IMR-90 (cell line): ENCODE measurements at regions not wholly inside any gene's neighbourhood (a gene's known extent, or its start where the extent isn't known, plus 50 kb on each side); places are given as distances from the start of the nearest gene placed in this dataset.

Source experiments
- ATAC-seq: fragments of 200-7000 bp; cut with Tn5 transposase; 2 replicates; pipeline ENCODE4 v1.9.1; 2020; ENCODE audit warnings: low read depth, mild to moderate bottlenecking, moderate library complexity
- BruUV-seq: library from RNA; stranded (reverse); fragments of 400-500 nt; replicated peaks from 2 replicates; lab custom pipeline; 2021; lab: Mats Ljungman, UMichigan
- CTCF ChIA-PET: fragments of 300-600 bp; formaldehyde crosslinking; extraction: SDS; loops from one replicate; lab custom pipeline; 2021; ENCODE audit warnings: antibody characterized with exemption; lab: Yijun Ruan, JAX
- POLR2A ChIA-PET: fragments of 300-600 bp; sonication (Branson Sonifier 250); formaldehyde crosslinking; loops from one replicate; lab custom pipeline; 2022; ENCODE audit warnings: antibody characterized with exemption; ENCODE audit not compliant: unreplicated experiment; lab: Charles Lee
- DNase-seq: peaks from one replicate; pipeline ENCODE4 v3.0.0; 2013
- H2AFZ ChIP-seq: replicated peaks from 2 replicates; pipeline ENCODE3; 2013; ENCODE audit warnings: low read length, mild to moderate bottlenecking; ENCODE audit not compliant: poor library complexity
- H2AK5ac ChIP-seq: 2 replicates; pipeline ENCODE4 v1.6.1; 2013; ENCODE audit warnings: low read depth, low read length, inconsistent platforms
- H2AK9ac ChIP-seq: replicated peaks from 2 replicates; pipeline ENCODE3; 2013; ENCODE audit warnings: mild to moderate bottlenecking, low read depth, low read length, moderate library complexity; ENCODE audit not compliant: poor library complexity
- H2BK120ac ChIP-seq: 2 replicates; pipeline ENCODE4 v1.6.1; 2013; ENCODE audit warnings: low read depth, low read length, inconsistent platforms
- H2BK15ac ChIP-seq: 3 replicates; pipeline ENCODE4 v1.6.1; 2013; ENCODE audit warnings: low read depth, low read length, inconsistent platforms
- H2BK20ac ChIP-seq: 2 replicates; pipeline ENCODE4 v1.6.1; 2013; ENCODE audit warnings: low read depth, mild to moderate bottlenecking, inconsistent platforms, low read length, moderate library complexity
- H2BK5ac ChIP-seq: 2 replicates; pipeline ENCODE4 v1.6.1; 2013; ENCODE audit warnings: mild to moderate bottlenecking, low read depth, low read length, inconsistent platforms; ENCODE audit not compliant: poor library complexity, severe bottlenecking
- H3K14ac ChIP-seq: replicated peaks from 2 replicates; pipeline ENCODE4 v1.6.1; 2013; ENCODE audit warnings: low read depth, low read length, inconsistent platforms
- H3K18ac ChIP-seq: 2 replicates; pipeline ENCODE4 v1.6.1; 2013; ENCODE audit warnings: low read depth, low read length, control low read depth
- H3K23ac ChIP-seq: 2 replicates; pipeline ENCODE4 v1.6.1; 2013; ENCODE audit warnings: low read depth, low read length, inconsistent platforms
- H3K27ac ChIP-seq: 2 replicates; pipeline ENCODE4 v1.5.1; 2013; ENCODE audit warnings: mild to moderate bottlenecking, control low read depth, low read length; ENCODE audit not compliant: insufficient read depth
- H3K27me3 ChIP-seq: 2 replicates; pipeline ENCODE4 v1.6.1; 2013; ENCODE audit warnings: low read length; ENCODE audit not compliant: control insufficient read depth, insufficient read depth
- H3K36me3 ChIP-seq: 2 replicates; pipeline ENCODE4 v1.6.1; 2013; ENCODE audit warnings: low read length, mixed read lengths; ENCODE audit not compliant: control insufficient read depth, insufficient read depth
- H3K4ac ChIP-seq: 2 replicates; pipeline ENCODE4 v1.6.1; 2013; ENCODE audit warnings: low read depth, low read length, inconsistent platforms
- H3K4me1 ChIP-seq: 2 replicates; pipeline ENCODE4 v1.6.1; 2013; ENCODE audit warnings: low read length, mixed read lengths; ENCODE audit not compliant: control insufficient read depth, insufficient read depth
- H3K4me2 ChIP-seq: 2 replicates; pipeline ENCODE4 v1.6.1; 2013; ENCODE audit warnings: low read depth, mild to moderate bottlenecking, control low read depth, low read length, moderate library complexity
- H3K4me3 ChIP-seq: 2 replicates; pipeline ENCODE4 v1.5.1; 2013; ENCODE audit warnings: low read depth, mild to moderate bottlenecking, control low read depth, low read length, moderate library complexity; ENCODE audit not compliant: insufficient read depth
- H3K56ac ChIP-seq: 2 replicates; pipeline ENCODE4 v1.6.1; 2013; ENCODE audit warnings: low read length, inconsistent platforms; ENCODE audit not compliant: insufficient read depth; ENCODE audit errors: extremely low read depth
- H3K79me1 ChIP-seq, 2 experiments: 2 replicates each; pipeline ENCODE4 v1.6.1; 2013; ENCODE audit warnings: low read length in 2 of 2, inconsistent platforms in 1 of 2, low read depth in 1 of 2
- H3K9ac ChIP-seq: 2 replicates; pipeline ENCODE4 v1.6.1; 2013; ENCODE audit warnings: low read depth, low read length, control low read depth
- H3K9me1 ChIP-seq: 2 replicates; pipeline ENCODE4 v1.6.1; 2013; ENCODE audit warnings: low read length, inconsistent platforms; ENCODE audit not compliant: insufficient read depth
- H3K9me3 ChIP-seq: 2 replicates; pipeline ENCODE4 v1.6.1; 2013; ENCODE audit warnings: low read length; ENCODE audit not compliant: control insufficient read depth, insufficient read depth
- H4K20me1 ChIP-seq: 2 replicates; pipeline ENCODE4 v1.6.1; 2013; ENCODE audit warnings: low read length, inconsistent platforms; ENCODE audit not compliant: insufficient read depth
- H4K5ac ChIP-seq: 2 replicates; pipeline ENCODE4 v1.6.1; 2013; ENCODE audit warnings: mild to moderate bottlenecking, low read depth, low read length, control low read depth
- H4K8ac ChIP-seq, 2 experiments: 2 replicates each; pipeline ENCODE4 v1.6.1; 2013; ENCODE audit warnings: low read depth in 2 of 2, low read length in 2 of 2, control low read depth in 1 of 2, inconsistent platforms in 1 of 2
- H4K91ac ChIP-seq: 2 replicates; pipeline ENCODE4 v1.6.1; 2013; ENCODE audit warnings: low read depth, low read length, inconsistent platforms; ENCODE audit not compliant: insufficient read depth
- BHLHE40 ChIP-seq: fragments of 150-350 bp; IDR thresholded peaks from 2 replicates; pipeline ENCODE4 v1.6.1; 2016; ENCODE audit warnings: mild to moderate bottlenecking, low read depth, low read length
- CEBPB ChIP-seq: IDR thresholded peaks from 2 replicates; pipeline ENCODE4 v1.6.1; 2012; ENCODE audit warnings: low read depth, low read length, improper control_type of control experiment
- CHD1 ChIP-seq: IDR thresholded peaks from 2 replicates; pipeline ENCODE4 v1.6.1; 2012; ENCODE audit warnings: low read depth, low read length, improper control_type of control experiment
- FOS ChIP-seq: fragments of 150-350 bp; IDR thresholded peaks from 2 replicates; pipeline ENCODE4 v1.6.1; 2016; ENCODE audit warnings: low read depth, low read length
- MAFK ChIP-seq: IDR thresholded peaks from 2 replicates; pipeline ENCODE4 v1.6.1; 2012; ENCODE audit warnings: low read depth, low read length, improper control_type of control experiment
- MAZ ChIP-seq: IDR thresholded peaks from 2 replicates; pipeline ENCODE4 v1.6.1; 2012; ENCODE audit warnings: low read depth, mild to moderate bottlenecking, low read length, improper control_type of control experiment, moderate library complexity, borderline replicate concordance
- MXI1 ChIP-seq: IDR thresholded peaks from 2 replicates; pipeline ENCODE4 v1.6.1; 2012; ENCODE audit warnings: low read depth, mild to moderate bottlenecking, low read length, moderate library complexity, borderline replicate concordance
- NFE2L2 ChIP-seq: fragments of 150-350 bp; IDR thresholded peaks from 2 replicates; pipeline ENCODE4 v1.6.1; 2016; ENCODE audit warnings: low read depth, mild to moderate bottlenecking, low read length
- POLR2A ChIP-seq: IDR thresholded peaks from 2 replicates; pipeline ENCODE4 v1.6.1; 2012; ENCODE audit warnings: mild to moderate bottlenecking, low read depth, low read length
- RAD21 ChIP-seq: IDR thresholded peaks from 2 replicates; pipeline ENCODE4 v1.6.1; 2012; ENCODE audit warnings: low read length, improper control_type of control experiment
- RCOR1 ChIP-seq: IDR thresholded peaks from 2 replicates; pipeline ENCODE4 v1.6.1; 2012; ENCODE audit warnings: mild to moderate bottlenecking, low read length, improper control_type of control experiment; ENCODE audit not compliant: insufficient replicate concordance
- RFX5 ChIP-seq: IDR thresholded peaks from 2 replicates; pipeline ENCODE4 v1.8.0; 2012; ENCODE audit warnings: low read depth, mild to moderate bottlenecking, low read length, moderate library complexity
- SMC3 ChIP-seq: fragments of 150-350 bp; IDR thresholded peaks from 2 replicates; pipeline ENCODE4 v1.6.1; 2016; ENCODE audit warnings: low read depth, mild to moderate bottlenecking, antibody characterized with exemption, low read length, moderate library complexity
- WGBS, 2 experiments: methylation state at CpG; one replicate each; pipeline versions ENCODE4 v1.1.5 to v1.1.7; 2013; ENCODE audit warnings: missing lambda C conversion rate in 2 of 2; ENCODE audit not compliant: insufficient read length in 1 of 2; ENCODE audit errors: extremely low coverage in 2 of 2; 5-methylcytosine and 5-hydroxymethylcytosine counted together
- dilution Hi-C: fragments of 300-500 bp; cut with HindIII; formaldehyde crosslinking; loops from one replicate; pipeline ENCODE4 v1.14.3; 2018; ENCODE audit warnings: low sequenced_read_pairs; ENCODE audit not compliant: unreplicated experiment
- in situ Hi-C: fragments of 300-500 bp; cut with MboI; formaldehyde crosslinking; loops from 3 replicates; pipeline ENCODE4 v1.14.3; 2019; ENCODE audit warnings: low sequenced_read_pairs, inconsistent platforms, mixed read lengths
- intact Hi-C: fragments of 100-400 bp; cut with micrococcal nuclease; formaldehyde crosslinking; loops from 2 replicates; pipeline ENCODE4 v1.10.0; 2022
- TF ChIP-seq, protein P1 (sequence below): conservative IDR thresholded peaks from 2 replicates; pipeline ENCODE4 v1.5.1; 2012; ENCODE audit warnings: mild to moderate bottlenecking, low read depth, low read length, improper control_type of control experiment
- TF ChIP-seq, protein P2 (sequence below): fragments of 150-350 bp; IDR thresholded peaks from 2 replicates; pipeline ENCODE4 v1.6.1; 2017; ENCODE audit warnings: mild to moderate bottlenecking, antibody characterized with exemption, low read length, low read depth

DNA sequence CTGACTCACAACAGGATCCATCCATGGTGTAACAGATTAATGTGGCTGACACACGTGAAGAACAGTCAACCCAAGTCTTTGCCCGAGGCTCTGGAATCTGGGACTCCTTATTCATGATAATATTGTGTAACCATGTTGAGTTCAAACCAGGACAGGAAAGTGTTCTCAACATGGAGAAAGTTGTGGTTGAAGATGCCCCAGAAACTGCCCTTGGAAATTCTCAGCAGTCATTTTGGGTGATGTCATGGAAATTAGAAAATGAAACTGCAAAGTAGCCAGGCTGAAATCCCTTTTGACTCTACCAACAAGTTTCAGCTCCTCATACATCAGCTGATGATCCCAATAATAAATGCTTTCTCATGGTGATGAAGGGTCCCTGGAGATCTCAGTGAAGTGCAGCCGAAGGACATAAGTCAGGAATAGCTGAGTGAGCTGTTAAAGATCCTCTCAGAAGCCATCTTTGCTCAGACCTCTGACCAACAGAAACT is 307.7 kb downstream of the TNS1 start:
- Histone ChIP-seq H3K9ac (peak overlapping the region; percentile 71), H3K27me3 (no peaks in the 10 kb centered on the region), H3K14ac (peak overlapping the region; percentile 85), H3K4me1 (peaks cover 18% of the 10 kb centered on the region), H3K27ac (peak overlapping the region; percentile 93), H2BK5ac (peak overlapping the region; percentile 95), H3K4ac (peak overlapping the region; percentile 93), H4K91ac (peak overlapping the region; percentile 94), H3K23ac (peak overlapping the region; percentile 81), H3K56ac (peak overlapping the region; percentile 88), H3K4me3 (no peak overlapping the region; the same call in 1 of the 2 replicates), H4K5ac (peak overlapping the region; percentile 99), H3K9me1 (peaks cover 5% of the 10 kb centered on the region; the same call in 1 of the 2 replicates), H3K18ac (peak overlapping the region; percentile 99), H3K36me3 (no peaks in the 10 kb centered on the region), H2AK5ac (peak overlapping the region; percentile 91; the same call in 1 of the 2 replicates), H2AK9ac (peak overlapping the region; percentile 35), H4K8ac (peak overlapping the region; percentile 75 to 86), H2BK15ac (peak overlapping the region; percentile 75; the same call in 2 of the 3 replicates), H2AFZ (peak overlapping the region; percentile 36), H3K9me3 (no peaks in the 10 kb centered on the region), H3K4me2 (peak overlapping the region; percentile 86), H4K20me1 (no peaks in the 10 kb centered on the region), H3K79me1 (no peaks in the 10 kb centered on the region), H2BK20ac (peak overlapping the region; percentile 98), H2BK120ac (peak overlapping the region; percentile 97)
- in situ Hi-C loops (no loop called here), dilution Hi-C loops (no loop called here), intact Hi-C loops (no loop called here)
- ChIA-PET POLR2A (interaction anchor here (0.8 kb wide), 1 partner anchor 12 kb away, joined by 3 read pairs; no protein-coding TSS in a partner anchor), CTCF (interaction anchor here (0.8 kb wide), 1 partner anchor 45 kb away, joined by 4 read pairs; no protein-coding TSS in a partner anchor)
- 43% methylated on average over 3 of the region's 3 CpGs; no CpG with 5 or more reads in 1 of the 2 experiments for WGBS, 2 experiments
- BruUV-seq: no TSS peak
- ATAC-seq: peak; percentile 81
- peak; percentile 97 for DNase-seq
- TF ChIP-seq NFE2L2: peak; percentile 86; the same call in 1 of the 2 replicates
- peak; percentile 63 for TF ChIP-seq BHLHE40
- no peak; the same call in 1 of the 2 replicates for TF ChIP-seq SMC3
- TF ChIP-seq CHD1: peak; percentile 69; the same call in 1 of the 2 replicates
- TF ChIP-seq POLR2A: no peak
- TF ChIP-seq MAFK: peak; percentile 52; the same call in 1 of the 2 replicates
- peak; percentile 49 for TF ChIP-seq RCOR1
- peak; percentile 98 for TF ChIP-seq CEBPB
- peak; percentile 11; the same call in 1 of the 2 replicates for TF ChIP-seq RAD21
- peak; percentile 48 for TF ChIP-seq FOS
- no peak for TF ChIP-seq MXI1
- TF ChIP-seq, protein P1, sequence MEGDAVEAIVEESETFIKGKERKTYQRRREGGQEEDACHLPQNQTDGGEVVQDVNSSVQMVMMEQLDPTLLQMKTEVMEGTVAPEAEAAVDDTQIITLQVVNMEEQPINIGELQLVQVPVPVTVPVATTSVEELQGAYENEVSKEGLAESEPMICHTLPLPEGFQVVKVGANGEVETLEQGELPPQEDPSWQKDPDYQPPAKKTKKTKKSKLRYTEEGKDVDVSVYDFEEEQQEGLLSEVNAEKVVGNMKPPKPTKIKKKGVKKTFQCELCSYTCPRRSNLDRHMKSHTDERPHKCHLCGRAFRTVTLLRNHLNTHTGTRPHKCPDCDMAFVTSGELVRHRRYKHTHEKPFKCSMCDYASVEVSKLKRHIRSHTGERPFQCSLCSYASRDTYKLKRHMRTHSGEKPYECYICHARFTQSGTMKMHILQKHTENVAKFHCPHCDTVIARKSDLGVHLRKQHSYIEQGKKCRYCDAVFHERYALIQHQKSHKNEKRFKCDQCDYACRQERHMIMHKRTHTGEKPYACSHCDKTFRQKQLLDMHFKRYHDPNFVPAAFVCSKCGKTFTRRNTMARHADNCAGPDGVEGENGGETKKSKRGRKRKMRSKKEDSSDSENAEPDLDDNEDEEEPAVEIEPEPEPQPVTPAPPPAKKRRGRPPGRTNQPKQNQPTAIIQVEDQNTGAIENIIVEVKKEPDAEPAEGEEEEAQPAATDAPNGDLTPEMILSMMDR: no peak
- TF ChIP-seq MAZ: 0 out of 2 replicates have a peak, but pooled peaks have one; percentile 27
- TF ChIP-seq RFX5: no peak
- TF ChIP-seq, protein P2, sequence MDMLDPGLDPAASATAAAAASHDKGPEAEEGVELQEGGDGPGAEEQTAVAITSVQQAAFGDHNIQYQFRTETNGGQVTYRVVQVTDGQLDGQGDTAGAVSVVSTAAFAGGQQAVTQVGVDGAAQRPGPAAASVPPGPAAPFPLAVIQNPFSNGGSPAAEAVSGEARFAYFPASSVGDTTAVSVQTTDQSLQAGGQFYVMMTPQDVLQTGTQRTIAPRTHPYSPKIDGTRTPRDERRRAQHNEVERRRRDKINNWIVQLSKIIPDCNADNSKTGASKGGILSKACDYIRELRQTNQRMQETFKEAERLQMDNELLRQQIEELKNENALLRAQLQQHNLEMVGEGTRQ: no peak; the same call in 1 of the 2 replicates
